GM23338 (cell line): ENCODE measurements at regions not wholly inside any gene's neighbourhood (a gene's known extent, or its start where the extent isn't known, plus 50 kb on each side); places are given as distances from the start of the nearest gene placed in this dataset.
A peak's percentile ranks its signal among the peaks of the same experiment; 100 is the strongest.

Source experiments
- ATAC-seq: fragments of 200-7000 bp; cut with Tn5 transposase; 3 replicates; pipeline ENCODE4 v1.9.1; 2020
- DNase-seq: peaks from one replicate; pipeline ENCODE4 v3.0.0-alpha.2; 2015; ENCODE audit warnings: low spot score
- H2AFZ ChIP-seq: fragments of 200-600 bp; sonication (generic); 2 replicates; pipeline ENCODE4 v1.8.0; 2016; ENCODE audit warnings: antibody characterized with exemption, mild to moderate bottlenecking, moderate library complexity
- H3F3A ChIP-seq: fragments of 200-600 bp; sonication (generic); replicated peaks from 2 replicates; pipeline ENCODE4 v1.8.0; 2017; ENCODE audit warnings: antibody characterized with exemption, mixed run types, low read depth
- H3K27ac ChIP-seq: fragments of 200-600 bp; sonication (generic); 2 replicates; pipeline ENCODE4 v1.6.1; 2016; ENCODE audit warnings: low read depth
- H3K27me3 ChIP-seq: fragments of 200-600 bp; sonication (generic); 2 replicates; pipeline ENCODE4 v1.8.0; 2016; ENCODE audit warnings: mild to moderate bottlenecking, mixed run types, moderate library complexity; ENCODE audit not compliant: insufficient read depth
- H3K36me3 ChIP-seq: fragments of 200-600 bp; sonication (generic); 2 replicates; pipeline ENCODE4 v1.8.0; 2016; ENCODE audit warnings: mild to moderate bottlenecking; ENCODE audit not compliant: insufficient read depth
- H3K4me1 ChIP-seq: fragments of 200-600 bp; sonication (generic); 2 replicates; pipeline ENCODE4 v1.8.0; 2016; ENCODE audit warnings: mild to moderate bottlenecking, moderate library complexity; ENCODE audit not compliant: insufficient read depth
- H3K4me2 ChIP-seq: fragments of 200-600 bp; sonication (generic); 2 replicates; pipeline ENCODE4 v1.7.1; 2017; ENCODE audit warnings: mixed run types
- H3K4me3 ChIP-seq: fragments of 200-600 bp; sonication (generic); 2 replicates; pipeline ENCODE4 v1.6.1; 2016; ENCODE audit warnings: mixed run types
- H3K79me2 ChIP-seq: fragments of 200-600 bp; sonication (generic); replicated peaks from 2 replicates; pipeline ENCODE4 v1.8.0; 2017; ENCODE audit warnings: mild to moderate bottlenecking; ENCODE audit not compliant: insufficient read depth
- H3K9me2 ChIP-seq: fragments of 200-600 bp; sonication (generic); 2 replicates; pipeline ENCODE4 v1.8.0; 2017; ENCODE audit not compliant: insufficient read depth
- H4K20me1 ChIP-seq: fragments of 200-600 bp; sonication (generic); replicated peaks from 2 replicates; pipeline ENCODE4 v1.8.0; 2017; ENCODE audit warnings: mild to moderate bottlenecking; ENCODE audit not compliant: insufficient read depth
- H3K27ac Mint-ChIP-seq: 2 replicates; pipeline ENCODE4 v1.8.0; 2020; ENCODE audit warnings: inconsistent platforms, mild to moderate bottlenecking, moderate library complexity, mixed read lengths
- H3K27me3 Mint-ChIP-seq: 3 replicates; pipeline ENCODE4 v1.8.0; 2022; ENCODE audit warnings: low read depth, mild to moderate bottlenecking, moderate library complexity, mixed read lengths, inconsistent platforms; ENCODE audit not compliant: insufficient read depth, poor library complexity
- H3K36me3 Mint-ChIP-seq: 3 replicates; pipeline ENCODE4 v1.8.0; 2021; ENCODE audit warnings: low read depth, mild to moderate bottlenecking, inconsistent platforms, moderate library complexity, mixed read lengths
- H3K4me1 Mint-ChIP-seq: 3 replicates; pipeline ENCODE4 v1.8.0; 2020; ENCODE audit warnings: mild to moderate bottlenecking, inconsistent platforms, mixed read lengths
- H3K4me3 Mint-ChIP-seq: 3 replicates; pipeline ENCODE4 v1.8.0; 2021; ENCODE audit warnings: moderate library complexity, mild to moderate bottlenecking, inconsistent platforms, mixed read lengths
- H3K9me3 Mint-ChIP-seq: 3 replicates; pipeline ENCODE4 v1.8.0; 2020; ENCODE audit warnings: moderate library complexity, mild to moderate bottlenecking, inconsistent platforms, mixed read lengths
- CREB1 ChIP-seq: fragments of 250-450 bp; sonication (Bioruptor Pico); IDR thresholded peaks from 2 replicates; pipeline ENCODE4 v1.5.0; 2020; ENCODE audit warnings: low read depth, mild to moderate bottlenecking, moderate library complexity
- CTCF ChIP-seq, 2 experiments: fragments of 200-600 bp in 1 of 2; sonication (generic) in 1 of 2; conservative IDR thresholded peaks; 2 replicates each; pipeline versions ENCODE4 v1.5.1 to v1.6.1; 2016 to 2017; ENCODE audit warnings: antibody characterized with exemption in 2 of 2, low read depth in 2 of 2, mild to moderate bottlenecking in 2 of 2, moderate library complexity in 1 of 2
- ETS1 ChIP-seq: IDR thresholded peaks from 2 replicates; pipeline ENCODE4 v1.6.1; 2016; ENCODE audit warnings: antibody characterized with exemption
- EZH2 ChIP-seq: fragments of 200-600 bp; sonication (generic); IDR thresholded peaks from one replicate; pipeline ENCODE4 v1.8.0; 2017; ENCODE audit warnings: antibody characterized with exemption, mild to moderate bottlenecking, low read depth; ENCODE audit not compliant: unreplicated experiment
- JUNB ChIP-seq: IDR thresholded peaks from one replicate; pipeline ENCODE4 v1.6.1; 2016; ENCODE audit warnings: antibody characterized with exemption; ENCODE audit not compliant: unreplicated experiment
- NANOG ChIP-seq: IDR thresholded peaks from 2 replicates; pipeline ENCODE4 v1.6.1; 2016; ENCODE audit warnings: antibody characterized with exemption, borderline replicate concordance
- REST ChIP-seq: IDR thresholded peaks from one replicate; pipeline ENCODE4 v1.6.1; 2018; ENCODE audit warnings: antibody characterized with exemption; ENCODE audit not compliant: unreplicated experiment
- STAT1 ChIP-seq: IDR thresholded peaks from one replicate; pipeline ENCODE4 v1.6.1; 2016; ENCODE audit warnings: antibody characterized with exemption; ENCODE audit not compliant: unreplicated experiment
- ZNF331 ChIP-seq: fragments of 250-450 bp; sonication (Bioruptor Pico); IDR thresholded peaks from 2 replicates; pipeline ENCODE4 v1.5.0; 2020; ENCODE audit warnings: low read depth, mild to moderate bottlenecking, moderate library complexity

- peaks cover 2% of the 10 kb centered on the region for H3K27me3 Mint-ChIP-seq
- Histone ChIP-seq H3K79me2 (no peaks in the 10 kb centered on the region; the same call in 1 of the 2 replicates), H3K4me2 (no peak overlapping the region), H3F3A (no peaks in the 10 kb centered on the region), H3K4me3 (no peak overlapping the region), H3K27me3 (no peaks in the 10 kb centered on the region), H3K4me1 (peaks cover 14% of the 10 kb centered on the region), H2AFZ (no peak overlapping the region), H4K20me1 (no peaks in the 10 kb centered on the region), H3K9me2 (no peaks in the 10 kb centered on the region), H3K36me3 (no peaks in the 10 kb centered on the region), H3K27ac (no peak overlapping the region)
- DNase-seq = no peak
- H3K4me1 Mint-ChIP-seq = peaks cover 34% of the 10 kb centered on the region
- no peak overlapping the region for H3K27ac Mint-ChIP-seq
- no peak for TF ChIP-seq CTCF (conservative IDR thresholded peaks at IDR 0.05; ENCODE audit: low read depth in 2 of 2)
- TF ChIP-seq CREB1 (CRISPR knock-in tag) = no peak
- no peak for TF ChIP-seq JUNB
- TF ChIP-seq REST = no peak
- no peaks in the 10 kb centered on the region; the same call in 2 of the 3 replicates for H3K9me3 Mint-ChIP-seq
- no peak; the same call in 2 of the 3 replicates for ATAC-seq
- H3K4me3 Mint-ChIP-seq = no peak overlapping the region
- H3K36me3 Mint-ChIP-seq = no peaks in the 10 kb centered on the region
Observed at GRCh38 chr1:232542633-232543593, 87.0 kb downstream of the SIPA1L2 start.

GRCh38 chr1:232538943-232539302, 91.0 kb downstream of the SIPA1L2 start:
- Histone ChIP-seq H2AFZ (no peak overlapping the region), H3K4me1 (peaks cover 14% of the 10 kb centered on the region), H3K4me3 (no peak overlapping the region), H3K27ac (no peak overlapping the region), H3K9me2 (no peaks in the 10 kb centered on the region), H3K27me3 (no peaks in the 10 kb centered on the region), H3K4me2 (no peak overlapping the region), H4K20me1 (no peaks in the 10 kb centered on the region; the same call in 1 of the 2 replicates), H3K36me3 (no peaks in the 10 kb centered on the region), H3K79me2 (no peaks in the 10 kb centered on the region), H3F3A (no peaks in the 10 kb centered on the region)
- peak overlapping the region; percentile 1; the same call in 1 of the 2 replicates for H3K27ac Mint-ChIP-seq
- peaks cover 2% of the 10 kb centered on the region for H3K27me3 Mint-ChIP-seq
- H3K4me1 Mint-ChIP-seq = peaks cover 25% of the 10 kb centered on the region
- H3K36me3 Mint-ChIP-seq = no peaks in the 10 kb centered on the region
- no peak for DNase-seq
- H3K9me3 Mint-ChIP-seq = no peaks in the 10 kb centered on the region; the same call in 2 of the 3 replicates
- ATAC-seq = no peak
- H3K4me3 Mint-ChIP-seq = no peak overlapping the region
- TF ChIP-seq ETS1 (no peak), STAT1 (no peak), NANOG (no peak), CREB1 (CRISPR knock-in tag) (no peak), ZNF331 (CRISPR knock-in tag) (no peak), EZH2 (no peak), JUNB (no peak), CTCF (conservative IDR thresholded peaks at IDR 0.05; ENCODE audit: low read depth in 2 of 2) (no peak), REST (no peak)
